ENCODE measurements at regions not wholly inside any gene's neighbourhood (a gene's known extent, or its start where the extent isn't known, plus 50 kb on each side); places are given as distances from the start of the nearest gene placed in this dataset.
A peak's percentile ranks its signal among the peaks of the same experiment; 100 is the strongest.

DNA sequence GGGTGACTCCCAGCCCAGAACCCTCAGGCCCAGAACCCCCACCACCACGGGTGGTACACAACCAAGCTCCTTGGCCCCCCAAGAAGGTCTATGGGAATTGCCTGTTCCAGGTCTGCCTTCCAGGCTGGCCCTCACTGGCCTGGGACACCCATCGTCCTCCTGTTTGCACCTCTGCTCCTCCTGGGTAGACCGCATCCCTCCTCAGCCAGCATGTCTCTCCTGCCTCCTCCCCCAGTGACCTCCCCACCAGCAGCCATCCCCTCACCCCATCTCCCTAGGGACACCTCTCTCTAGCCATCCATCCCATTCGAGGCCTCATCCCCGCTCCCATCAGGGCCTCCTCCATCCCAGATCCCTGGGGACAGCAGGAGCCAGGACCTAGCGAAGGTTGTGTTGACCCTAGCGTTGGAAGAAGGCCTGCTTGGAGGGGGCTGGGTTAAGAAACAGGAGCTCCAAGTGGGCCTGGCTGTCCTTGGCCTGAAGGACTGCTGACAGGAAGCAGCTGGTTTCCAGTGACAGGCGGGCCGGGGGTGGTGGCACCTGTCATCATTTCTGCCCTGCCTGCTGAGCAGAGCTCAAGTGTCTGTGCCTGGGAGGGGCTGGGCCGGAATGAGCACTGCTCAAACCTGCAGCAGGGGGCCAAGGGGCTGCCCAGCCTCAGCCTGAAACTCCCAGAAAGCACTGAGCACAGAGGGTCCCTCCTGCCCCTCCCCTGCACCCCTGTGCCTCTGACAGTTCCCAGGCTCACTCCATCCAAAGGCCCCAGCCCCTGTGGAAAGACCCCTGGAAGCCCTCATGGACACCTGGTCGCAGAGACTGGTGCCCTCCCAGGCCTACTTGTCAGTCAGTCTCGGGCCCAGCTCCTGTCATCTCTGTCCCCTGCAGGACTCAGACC, 96.0 kb upstream of the OTOS start:
- DNase-seq = no peak
- peaks cover 2% of the 10 kb centered on the region for H3K4me1 Mint-ChIP-seq
- intact Hi-C loops (cut with micrococcal nuclease) = loop anchor here in 1 of 2 donors (10.0 kb wide), 1 partner anchor 198 kb away; the partner anchor contains the start of gene GPC1
- Histone ChIP-seq H3K27ac (ENCODE audit: low read depth in 1 of 2, low read length in 2 of 2) (no peak overlapping the region), H3K4me2 (replicated peaks; ENCODE audit: extremely low read depth, low read length, poor library complexity, severe bottlenecking) (no peak overlapping the region), H3K9me3 (replicated peaks in 1 of 2; ENCODE audit: control insufficient read depth in 1 of 2, insufficient read depth in 1 of 2, low read length in 2 of 2) (no peaks in the 10 kb centered on the region), H3K36me3 (replicated peaks in 1 of 2; ENCODE audit: control insufficient read depth in 1 of 2, insufficient read depth in 2 of 2, low read length in 2 of 2) (no peaks in the 10 kb centered on the region), H3K4me1 (ENCODE audit: control insufficient read depth in 1 of 2, insufficient read depth in 2 of 2, low read length in 2 of 2) (peaks cover 4 to 6% of the 10 kb centered on the region in 2 donors), H2AFZ (ENCODE audit: insufficient read depth, low read depth, low read length, poor library complexity, severe bottlenecking) (no peak overlapping the region), H4K20me1 (ENCODE audit: insufficient read depth, low read length) (no peaks in the 10 kb centered on the region), H3K9ac (ENCODE audit: insufficient read depth, low read length, poor library complexity, severe bottlenecking) (no peak overlapping the region), H3K79me2 (ENCODE audit: insufficient read depth, low read length) (no peaks in the 10 kb centered on the region), H3K4me3 (replicated peaks in 1 of 3; ENCODE audit: low read depth in 2 of 3, low read length in 3 of 3) (no peak overlapping the region), H3K27me3 (ENCODE audit: control insufficient read depth in 2 of 2, insufficient read depth in 2 of 2, low read length in 2 of 2) (peaks cover 0 to 2% of the 10 kb centered on the region in 2 donors)
- peak overlapping the region in 1 of 7 donors; percentile 17 for H3K27ac Mint-ChIP-seq
- H3K9me3 Mint-ChIP-seq = peaks cover 0 to 4% (median 0%) of the 10 kb centered on the region in 7 donors
- TF ChIP-seq, protein P1, sequence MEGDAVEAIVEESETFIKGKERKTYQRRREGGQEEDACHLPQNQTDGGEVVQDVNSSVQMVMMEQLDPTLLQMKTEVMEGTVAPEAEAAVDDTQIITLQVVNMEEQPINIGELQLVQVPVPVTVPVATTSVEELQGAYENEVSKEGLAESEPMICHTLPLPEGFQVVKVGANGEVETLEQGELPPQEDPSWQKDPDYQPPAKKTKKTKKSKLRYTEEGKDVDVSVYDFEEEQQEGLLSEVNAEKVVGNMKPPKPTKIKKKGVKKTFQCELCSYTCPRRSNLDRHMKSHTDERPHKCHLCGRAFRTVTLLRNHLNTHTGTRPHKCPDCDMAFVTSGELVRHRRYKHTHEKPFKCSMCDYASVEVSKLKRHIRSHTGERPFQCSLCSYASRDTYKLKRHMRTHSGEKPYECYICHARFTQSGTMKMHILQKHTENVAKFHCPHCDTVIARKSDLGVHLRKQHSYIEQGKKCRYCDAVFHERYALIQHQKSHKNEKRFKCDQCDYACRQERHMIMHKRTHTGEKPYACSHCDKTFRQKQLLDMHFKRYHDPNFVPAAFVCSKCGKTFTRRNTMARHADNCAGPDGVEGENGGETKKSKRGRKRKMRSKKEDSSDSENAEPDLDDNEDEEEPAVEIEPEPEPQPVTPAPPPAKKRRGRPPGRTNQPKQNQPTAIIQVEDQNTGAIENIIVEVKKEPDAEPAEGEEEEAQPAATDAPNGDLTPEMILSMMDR (IDR thresholded peaks at IDR 0.05) = no peak
- WGBS (ENCODE audit: insufficient coverage) = 59% methylated on average over 10 of the region's 12 CpGs
- no peaks in the 10 kb centered on the region for H3K36me3 Mint-ChIP-seq
- H3K4me3 Mint-ChIP-seq = no peak overlapping the region
- peaks cover 9 to 19% (median 11%) of the 10 kb centered on the region in 3 donors for H3K27me3 Mint-ChIP-seq (ENCODE audit: low read depth in 3 of 3)

DNA sequence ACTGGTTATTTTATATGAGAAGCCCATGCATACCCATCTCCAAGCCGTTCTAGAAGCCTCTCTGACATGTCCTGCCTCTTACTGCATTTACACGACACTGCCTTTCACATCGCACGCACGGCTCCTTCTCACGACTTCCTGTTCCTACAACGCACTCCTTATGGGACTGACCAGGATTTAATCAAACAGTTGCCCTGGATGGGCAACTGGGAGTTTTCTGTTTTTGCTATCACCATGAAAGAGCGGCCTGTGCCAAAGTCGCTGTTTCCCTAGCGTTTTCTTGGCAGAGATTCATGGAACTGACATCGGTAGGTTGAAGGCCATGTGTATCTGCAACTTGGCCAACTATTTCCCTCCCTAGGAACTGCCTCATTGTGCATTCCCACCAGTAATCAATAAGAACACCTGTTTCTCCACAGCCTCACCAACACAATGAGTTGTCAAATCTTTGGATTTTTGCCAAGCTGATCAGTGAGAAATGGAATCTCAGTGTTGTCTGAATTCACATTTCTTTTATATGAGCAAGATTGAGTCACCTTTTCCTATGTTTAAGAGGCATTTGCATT, 97.2 kb upstream of the OTOS start:
- no peaks in the 10 kb centered on the region for H4K20me1 ChIP-seq (ENCODE audit: insufficient read depth, low read length)
- H3K4me3 Mint-ChIP-seq = no peak overlapping the region
- no peak overlapping the region for H3K9ac ChIP-seq (ENCODE audit: insufficient read depth, low read length, poor library complexity, severe bottlenecking)
- H3K27me3 Mint-ChIP-seq (ENCODE audit: low read depth in 3 of 3) = peaks cover 9 to 18% (median 13%) of the 10 kb centered on the region in 3 donors
- H3K27ac Mint-ChIP-seq = no peak overlapping the region
- no peaks in the 10 kb centered on the region for H3K79me2 ChIP-seq (ENCODE audit: insufficient read depth, low read length)
- peaks cover 0 to 2% of the 10 kb centered on the region in 2 donors for H3K27me3 ChIP-seq (ENCODE audit: control insufficient read depth in 2 of 2, insufficient read depth in 2 of 2, low read length in 2 of 2)
- no peak overlapping the region for H2AFZ ChIP-seq (ENCODE audit: insufficient read depth, low read depth, low read length, poor library complexity, severe bottlenecking)
- TF ChIP-seq, protein P1 (IDR thresholded peaks at IDR 0.05) = no peak
- H3K27ac ChIP-seq (ENCODE audit: low read depth in 1 of 2, low read length in 2 of 2) = no peak overlapping the region
- no peaks in the 10 kb centered on the region for H3K9me3 ChIP-seq (replicated peaks in 1 of 2; ENCODE audit: control insufficient read depth in 1 of 2, insufficient read depth in 1 of 2, low read length in 2 of 2)
- peaks cover 4 to 6% of the 10 kb centered on the region in 2 donors for H3K4me1 ChIP-seq (ENCODE audit: control insufficient read depth in 1 of 2, insufficient read depth in 2 of 2, low read length in 2 of 2)
- WGBS (ENCODE audit: insufficient coverage) = 98% methylated on average over 11 of the region's 11 CpGs
- no peak overlapping the region for H3K4me3 ChIP-seq (replicated peaks in 1 of 3; ENCODE audit: low read depth in 2 of 3, low read length in 3 of 3)
- no peak for DNase-seq
- no peak overlapping the region for H3K4me2 ChIP-seq (replicated peaks; ENCODE audit: extremely low read depth, low read length, poor library complexity, severe bottlenecking)
- no peaks in the 10 kb centered on the region for H3K36me3 ChIP-seq (replicated peaks in 1 of 2; ENCODE audit: control insufficient read depth in 1 of 2, insufficient read depth in 2 of 2, low read length in 2 of 2)
- no peaks in the 10 kb centered on the region for H3K36me3 Mint-ChIP-seq
- H3K9me3 Mint-ChIP-seq = peaks cover 0 to 4% (median 0%) of the 10 kb centered on the region in 7 donors
- intact Hi-C loops (cut with micrococcal nuclease) = loop anchor here in 1 of 2 donors (10.0 kb wide), 1 partner anchor 197 kb away; the partner anchor contains the start of gene GPC1
- peaks cover 2% of the 10 kb centered on the region for H3K4me1 Mint-ChIP-seq

Data from CD14-positive monocyte (primary cell).